ENCODE measurements at regions not wholly inside any gene's neighbourhood (a gene's known extent, or its start where the extent isn't known, plus 50 kb on each side); places are given as distances from the start of the nearest gene placed in this dataset.

GRCh38 chr2:147182260-147182659 is 662.6 kb upstream of the ACVR2A start:
- no peak for TF ChIP-seq CTCF (IDR thresholded peaks at IDR 0.05)
- TF ChIP-seq POLR2A (IDR thresholded peaks at IDR 0.05), result no peak
- no peak for TF ChIP-seq EP300 (IDR thresholded peaks at IDR 0.05)

Measured in sigmoid colon (tissue), 4 donors.